HEK293 (cell line): ENCODE measurements at regions not wholly inside any gene's neighbourhood (a gene's known extent, or its start where the extent isn't known, plus 50 kb on each side); places are given as distances from the start of the nearest gene placed in this dataset.

Experiments
- CTCF ChIA-PET: fragments of 350-600 bp; formaldehyde crosslinking; extraction: SDS; loops from one replicate; lab custom pipeline; 2021; ENCODE audit warnings: antibody characterized with exemption; lab: Yijun Ruan, JAX
- POLR2A ChIA-PET: fragments of 300-600 bp; formaldehyde crosslinking; extraction: SDS; loops from one replicate; lab custom pipeline; 2020; ENCODE audit warnings: antibody characterized with exemption, inconsistent platforms; lab: Yijun Ruan, JAX
- H3K27ac ChIP-seq: fragments of 200-500 bp; sonication (Bioruptor generic); 2 replicates; pipeline ENCODE4 v1.5.1; 2014; ENCODE audit warnings: low read depth, low read length, control low read depth, inconsistent platforms; ENCODE audit errors: extremely low read depth
- H3K36me3 ChIP-seq, 2 experiments: fragments of 200-500 bp in 1 of 2; sonication (Bioruptor generic) in 1 of 2; 1 replicate in 1 of 2; 2 replicates in 1 of 2; pipeline ENCODE4 v1.5.1; 2014 to 2017; ENCODE audit warnings: inconsistent platforms in 2 of 2, low read length in 2 of 2; ENCODE audit not compliant: control insufficient read depth in 2 of 2, insufficient read depth in 1 of 2
- H3K4me1 ChIP-seq: fragments of 200-500 bp; sonication (Bioruptor generic); 2 replicates; pipeline ENCODE4 v1.5.1; 2014; ENCODE audit warnings: mild to moderate bottlenecking, low read length, inconsistent platforms; ENCODE audit not compliant: control insufficient read depth, insufficient read depth
- H3K4me3 ChIP-seq: 2 replicates; pipeline ENCODE4 v1.5.1; 2011; ENCODE audit warnings: low read depth, mild to moderate bottlenecking, control low read depth, low read length, moderate library complexity
- H3K9me3 ChIP-seq: fragments of 200-500 bp; sonication (Bioruptor generic); 2 replicates; pipeline ENCODE4 v1.5.1; 2014; ENCODE audit warnings: low read depth, low read length, inconsistent platforms; ENCODE audit not compliant: control insufficient read depth, insufficient read depth
- KLF8 ChIP-seq: fragments of 450-650 bp; formaldehyde crosslinking; IDR thresholded peaks from 2 replicates; pipeline ENCODE4 v1.5.1; 2016; ENCODE audit warnings: missing biosample characterization, missing genetic modification characterization
- REPIN1 ChIP-seq: fragments of 450-650 bp; formaldehyde crosslinking; IDR thresholded peaks from 2 replicates; pipeline ENCODE4 v1.5.1; 2017; ENCODE audit warnings: missing biosample characterization, missing genetic modification characterization, low read depth
- SALL2 ChIP-seq: fragments of 450-650 bp; formaldehyde crosslinking; IDR thresholded peaks from 2 replicates; pipeline ENCODE4 v1.5.0; 2017; ENCODE audit warnings: missing biosample characterization, mild to moderate bottlenecking, missing genetic modification characterization, borderline replicate concordance
- SP7 ChIP-seq: fragments of 450-650 bp; formaldehyde crosslinking; IDR thresholded peaks from 2 replicates; pipeline ENCODE4 v1.5.1; 2016; ENCODE audit warnings: missing biosample characterization, missing genetic modification characterization
- TRIM28 ChIP-seq: IDR thresholded peaks from 2 replicates; pipeline ENCODE4 v1.6.1; 2011; ENCODE audit warnings: low read length, control low read depth, borderline replicate concordance
- ZBTB1 ChIP-seq: fragments of 450-650 bp; formaldehyde crosslinking; IDR thresholded peaks from 2 replicates; pipeline ENCODE4 v1.5.1; 2016; ENCODE audit warnings: missing biosample characterization, missing genetic modification characterization
- ZFP69B ChIP-seq: fragments of 450-650 bp; formaldehyde crosslinking; IDR thresholded peaks from 2 replicates; pipeline ENCODE4 v1.5.1; 2016; ENCODE audit warnings: missing biosample characterization, missing genetic modification characterization
- ZNF112 ChIP-seq: fragments of 450-650 bp; formaldehyde crosslinking; IDR thresholded peaks from 2 replicates; pipeline ENCODE4 v1.5.0; 2017; ENCODE audit warnings: missing biosample characterization, missing genetic modification characterization
- ZNF133 ChIP-seq: fragments of 450-650 bp; formaldehyde crosslinking; IDR thresholded peaks from 2 replicates; pipeline ENCODE4 v1.5.1; 2016; ENCODE audit warnings: missing biosample characterization, missing genetic modification characterization
- ZNF175 ChIP-seq: fragments of 450-650 bp; formaldehyde crosslinking; IDR thresholded peaks from 2 replicates; pipeline ENCODE4 v1.5.1; 2016; ENCODE audit warnings: missing biosample characterization, missing genetic modification characterization
- ZNF221 ChIP-seq: fragments of 450-650 bp; formaldehyde crosslinking; IDR thresholded peaks from 2 replicates; pipeline ENCODE4 v1.5.1; 2017; ENCODE audit warnings: missing biosample characterization, missing genetic modification characterization, borderline replicate concordance
- ZNF266 ChIP-seq: fragments of 450-650 bp; formaldehyde crosslinking; IDR thresholded peaks from 2 replicates; pipeline ENCODE4 v1.5.1; 2016; ENCODE audit warnings: missing biosample characterization, missing genetic modification characterization, low read depth
- ZNF366 ChIP-seq: fragments of 450-650 bp; formaldehyde crosslinking; conservative IDR thresholded peaks from 2 replicates; pipeline ENCODE4 v1.5.1; 2016; ENCODE audit warnings: missing biosample characterization, missing genetic modification characterization
- ZNF501 ChIP-seq: fragments of 450-650 bp; formaldehyde crosslinking; IDR thresholded peaks from 2 replicates; pipeline ENCODE4 v1.5.1; 2016; ENCODE audit warnings: missing biosample characterization, missing genetic modification characterization
- ZNF521 ChIP-seq: fragments of 450-650 bp; formaldehyde crosslinking; IDR thresholded peaks from 2 replicates; pipeline ENCODE4 v1.5.1; 2017; ENCODE audit warnings: missing biosample characterization, mild to moderate bottlenecking, missing genetic modification characterization
- ZNF585B ChIP-seq: fragments of 450-650 bp; formaldehyde crosslinking; IDR thresholded peaks from 2 replicates; pipeline ENCODE4 v1.5.1; 2016; ENCODE audit warnings: missing biosample characterization, missing genetic modification characterization
- ZNF658 ChIP-seq: fragments of 450-650 bp; formaldehyde crosslinking; IDR thresholded peaks from 2 replicates; pipeline ENCODE4; 2016; ENCODE audit warnings: missing biosample characterization, missing genetic modification characterization
- ZNF660 ChIP-seq: fragments of 450-650 bp; IDR thresholded peaks from 2 replicates; pipeline ENCODE4 v1.5.1; 2018; ENCODE audit warnings: missing biosample characterization, mild to moderate bottlenecking, missing genetic modification characterization
- ZNF670 ChIP-seq: fragments of 450-650 bp; formaldehyde crosslinking; IDR thresholded peaks from 2 replicates; pipeline ENCODE4 v1.5.1; 2016; ENCODE audit warnings: missing biosample characterization, missing genetic modification characterization, low read depth
- ZNF76 ChIP-seq: fragments of 450-650 bp; formaldehyde crosslinking; IDR thresholded peaks from 2 replicates; pipeline ENCODE4; 2016; ENCODE audit warnings: low read depth, missing biosample characterization, missing genetic modification characterization, borderline replicate concordance
- TF ChIP-seq, protein P1 (sequence below): fragments of 450-650 bp; formaldehyde crosslinking; IDR thresholded peaks from 2 replicates; pipeline ENCODE4 v1.5.1; 2016; ENCODE audit warnings: missing biosample characterization, missing genetic modification characterization
- TF ChIP-seq, protein P2 (sequence below): fragments of 450-650 bp; formaldehyde crosslinking; IDR thresholded peaks from 2 replicates; pipeline ENCODE4 v1.5.1; 2016; ENCODE audit warnings: missing biosample characterization, missing genetic modification characterization
- TF ChIP-seq, protein P3 (sequence below): fragments of 450-650 bp; formaldehyde crosslinking; IDR thresholded peaks from 2 replicates; pipeline ENCODE4 v1.5.1; 2017; ENCODE audit warnings: missing biosample characterization, missing genetic modification characterization
- TF ChIP-seq, protein P4 (sequence below): fragments of 450-650 bp; formaldehyde crosslinking; IDR thresholded peaks from 2 replicates; pipeline ENCODE4 v1.5.1; 2016; ENCODE audit warnings: missing biosample characterization, missing genetic modification characterization
- TF ChIP-seq, protein P5 (sequence below): fragments of 450-650 bp; formaldehyde crosslinking; IDR thresholded peaks from 2 replicates; pipeline ENCODE4 v1.5.1; 2017; ENCODE audit warnings: missing biosample characterization, missing genetic modification characterization
- TF ChIP-seq, protein P6 (sequence below): fragments of 450-650 bp; formaldehyde crosslinking; IDR thresholded peaks from 2 replicates; pipeline ENCODE4 v1.5.1; 2016; ENCODE audit warnings: missing biosample characterization, missing genetic modification characterization

DNA sequence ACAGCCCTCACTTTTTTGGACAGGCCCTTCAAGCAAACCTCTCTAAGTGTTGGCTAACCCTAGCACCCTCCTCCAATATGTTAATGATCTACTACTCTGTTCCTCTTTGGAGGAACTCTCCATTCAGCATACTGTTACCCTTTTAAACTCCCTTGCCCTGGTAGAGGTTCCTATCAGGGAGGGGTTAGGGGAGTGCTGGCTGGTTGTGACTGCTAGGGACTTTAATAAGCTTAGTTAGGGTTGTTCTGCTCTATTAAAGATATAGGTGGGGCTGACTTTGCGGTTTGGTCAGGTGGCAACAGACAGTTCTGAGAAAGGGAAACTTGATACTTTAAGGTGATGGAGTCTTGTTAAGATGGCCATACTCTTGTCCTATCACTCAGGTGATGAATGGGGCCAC, 301.5 kb upstream of the FBXO33 start (continued):
- TF ChIP-seq, protein P1, sequence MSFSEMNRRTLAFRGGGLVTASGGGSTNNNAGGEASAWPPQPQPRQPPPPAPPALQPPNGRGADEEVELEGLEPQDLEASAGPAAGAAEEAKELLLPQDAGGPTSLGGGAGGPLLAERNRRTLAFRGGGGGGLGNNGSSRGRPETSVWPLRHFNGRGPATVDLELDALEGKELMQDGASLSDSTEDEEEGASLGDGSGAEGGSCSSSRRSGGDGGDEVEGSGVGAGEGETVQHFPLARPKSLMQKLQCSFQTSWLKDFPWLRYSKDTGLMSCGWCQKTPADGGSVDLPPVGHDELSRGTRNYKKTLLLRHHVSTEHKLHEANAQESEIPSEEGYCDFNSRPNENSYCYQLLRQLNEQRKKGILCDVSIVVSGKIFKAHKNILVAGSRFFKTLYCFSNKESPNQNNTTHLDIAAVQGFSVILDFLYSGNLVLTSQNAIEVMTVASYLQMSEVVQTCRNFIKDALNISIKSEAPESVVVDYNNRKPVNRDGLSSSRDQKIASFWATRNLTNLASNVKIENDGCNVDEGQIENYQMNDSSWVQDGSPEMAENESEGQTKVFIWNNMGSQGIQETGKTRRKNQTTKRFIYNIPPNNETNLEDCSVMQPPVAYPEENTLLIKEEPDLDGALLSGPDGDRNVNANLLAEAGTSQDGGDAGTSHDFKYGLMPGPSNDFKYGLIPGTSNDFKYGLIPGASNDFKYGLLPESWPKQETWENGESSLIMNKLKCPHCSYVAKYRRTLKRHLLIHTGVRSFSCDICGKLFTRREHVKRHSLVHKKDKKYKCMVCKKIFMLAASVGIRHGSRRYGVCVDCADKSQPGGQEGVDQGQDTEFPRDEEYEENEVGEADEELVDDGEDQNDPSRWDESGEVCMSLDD (tag by site-specific recombination) = no peak
- TF ChIP-seq ZFP69B (tag by site-specific recombination) (no peak), SALL2 (tag by site-specific recombination) (no peak), ZNF221 (tag by site-specific recombination) (no peak), TRIM28 (no peak), SP7 (tag by site-specific recombination) (no peak), ZNF660 (tag by site-specific recombination) (no peak), ZNF76 (tag by site-specific recombination) (no peak), ZNF112 (tag by site-specific recombination) (no peak)
- TF ChIP-seq, protein P2, sequence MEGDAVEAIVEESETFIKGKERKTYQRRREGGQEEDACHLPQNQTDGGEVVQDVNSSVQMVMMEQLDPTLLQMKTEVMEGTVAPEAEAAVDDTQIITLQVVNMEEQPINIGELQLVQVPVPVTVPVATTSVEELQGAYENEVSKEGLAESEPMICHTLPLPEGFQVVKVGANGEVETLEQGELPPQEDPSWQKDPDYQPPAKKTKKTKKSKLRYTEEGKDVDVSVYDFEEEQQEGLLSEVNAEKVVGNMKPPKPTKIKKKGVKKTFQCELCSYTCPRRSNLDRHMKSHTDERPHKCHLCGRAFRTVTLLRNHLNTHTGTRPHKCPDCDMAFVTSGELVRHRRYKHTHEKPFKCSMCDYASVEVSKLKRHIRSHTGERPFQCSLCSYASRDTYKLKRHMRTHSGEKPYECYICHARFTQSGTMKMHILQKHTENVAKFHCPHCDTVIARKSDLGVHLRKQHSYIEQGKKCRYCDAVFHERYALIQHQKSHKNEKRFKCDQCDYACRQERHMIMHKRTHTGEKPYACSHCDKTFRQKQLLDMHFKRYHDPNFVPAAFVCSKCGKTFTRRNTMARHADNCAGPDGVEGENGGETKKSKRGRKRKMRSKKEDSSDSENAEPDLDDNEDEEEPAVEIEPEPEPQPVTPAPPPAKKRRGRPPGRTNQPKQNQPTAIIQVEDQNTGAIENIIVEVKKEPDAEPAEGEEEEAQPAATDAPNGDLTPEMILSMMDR (tag by site-specific recombination) = no peak
- TF ChIP-seq, protein P3, sequence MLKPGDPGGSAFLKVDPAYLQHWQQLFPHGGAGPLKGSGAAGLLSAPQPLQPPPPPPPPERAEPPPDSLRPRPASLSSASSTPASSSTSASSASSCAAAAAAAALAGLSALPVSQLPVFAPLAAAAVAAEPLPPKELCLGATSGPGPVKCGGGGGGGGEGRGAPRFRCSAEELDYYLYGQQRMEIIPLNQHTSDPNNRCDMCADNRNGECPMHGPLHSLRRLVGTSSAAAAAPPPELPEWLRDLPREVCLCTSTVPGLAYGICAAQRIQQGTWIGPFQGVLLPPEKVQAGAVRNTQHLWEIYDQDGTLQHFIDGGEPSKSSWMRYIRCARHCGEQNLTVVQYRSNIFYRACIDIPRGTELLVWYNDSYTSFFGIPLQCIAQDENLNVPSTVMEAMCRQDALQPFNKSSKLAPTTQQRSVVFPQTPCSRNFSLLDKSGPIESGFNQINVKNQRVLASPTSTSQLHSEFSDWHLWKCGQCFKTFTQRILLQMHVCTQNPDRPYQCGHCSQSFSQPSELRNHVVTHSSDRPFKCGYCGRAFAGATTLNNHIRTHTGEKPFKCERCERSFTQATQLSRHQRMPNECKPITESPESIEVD (tag by site-specific recombination) = no peak
- TF ChIP-seq, protein P4, sequence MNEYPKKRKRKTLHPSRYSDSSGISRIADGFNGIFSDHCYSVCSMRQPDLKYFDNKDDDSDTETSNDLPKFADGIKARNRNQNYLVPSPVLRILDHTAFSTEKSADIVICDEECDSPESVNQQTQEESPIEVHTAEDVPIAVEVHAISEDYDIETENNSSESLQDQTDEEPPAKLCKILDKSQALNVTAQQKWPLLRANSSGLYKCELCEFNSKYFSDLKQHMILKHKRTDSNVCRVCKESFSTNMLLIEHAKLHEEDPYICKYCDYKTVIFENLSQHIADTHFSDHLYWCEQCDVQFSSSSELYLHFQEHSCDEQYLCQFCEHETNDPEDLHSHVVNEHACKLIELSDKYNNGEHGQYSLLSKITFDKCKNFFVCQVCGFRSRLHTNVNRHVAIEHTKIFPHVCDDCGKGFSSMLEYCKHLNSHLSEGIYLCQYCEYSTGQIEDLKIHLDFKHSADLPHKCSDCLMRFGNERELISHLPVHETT (tag by site-specific recombination) = no peak

DNA sequence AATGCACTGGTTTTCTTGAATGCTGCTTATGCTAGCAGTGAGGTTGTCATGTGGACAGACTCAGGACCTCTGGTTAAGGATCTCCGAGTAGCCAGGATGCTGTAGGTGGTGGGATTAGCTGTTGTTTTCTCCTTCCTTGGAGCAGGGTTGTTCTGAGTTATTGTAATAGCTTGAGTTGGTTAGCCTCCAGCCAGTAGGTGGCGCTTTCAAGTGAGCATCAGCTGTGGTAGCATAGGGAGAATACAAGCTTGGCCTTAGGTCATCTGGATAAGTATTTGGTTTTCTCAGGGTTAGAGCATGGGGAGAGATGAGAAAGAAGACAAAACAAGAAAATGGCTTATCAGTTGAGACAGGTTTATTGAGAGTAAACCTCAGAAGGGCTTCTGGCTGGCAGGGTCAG, 299.7 kb upstream of the FBXO33 start:
- Histone ChIP-seq H3K4me1 (no peaks in the 10 kb centered on the region), H3K4me3 (no peak overlapping the region), H3K9me3 (no peaks in the 10 kb centered on the region), H3K36me3 (no peaks in the 10 kb centered on the region), H3K27ac (no peak overlapping the region)
- POLR2A ChIA-PET = no interaction called here
- no peak for TF ChIP-seq ZNF133 (tag by site-specific recombination)
- TF ChIP-seq ZNF670 (tag by site-specific recombination) = no peak
- TF ChIP-seq ZNF175 (tag by site-specific recombination) = no peak
- TF ChIP-seq TRIM28 = no peak
- TF ChIP-seq SP7 (tag by site-specific recombination) = no peak
- TF ChIP-seq ZNF501 (tag by site-specific recombination) = no peak
- no peak for TF ChIP-seq KLF8 (tag by site-specific recombination)
- no peak for TF ChIP-seq ZNF658 (tag by site-specific recombination)
- TF ChIP-seq ZNF266 (tag by site-specific recombination) = no peak
- TF ChIP-seq ZBTB1 (tag by site-specific recombination) = no peak
- TF ChIP-seq REPIN1 (tag by site-specific recombination) = no peak
- no peak for TF ChIP-seq ZFP69B (tag by site-specific recombination)
- TF ChIP-seq ZNF585B (tag by site-specific recombination) = no peak
- TF ChIP-seq, protein P5, sequence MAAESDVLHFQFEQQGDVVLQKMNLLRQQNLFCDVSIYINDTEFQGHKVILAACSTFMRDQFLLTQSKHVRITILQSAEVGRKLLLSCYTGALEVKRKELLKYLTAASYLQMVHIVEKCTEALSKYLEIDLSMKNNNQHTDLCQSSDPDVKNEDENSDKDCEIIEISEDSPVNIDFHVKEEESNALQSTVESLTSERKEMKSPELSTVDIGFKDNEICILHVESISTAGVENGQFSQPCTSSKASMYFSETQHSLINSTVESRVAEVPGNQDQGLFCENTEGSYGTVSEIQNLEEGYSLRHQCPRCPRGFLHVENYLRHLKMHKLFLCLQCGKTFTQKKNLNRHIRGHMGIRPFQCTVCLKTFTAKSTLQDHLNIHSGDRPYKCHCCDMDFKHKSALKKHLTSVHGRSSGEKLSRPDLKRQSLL = no peak
- TF ChIP-seq ZNF366 (tag by site-specific recombination) = no peak
- no peak for TF ChIP-seq ZNF521 (tag by site-specific recombination)
- TF ChIP-seq, protein P6, sequence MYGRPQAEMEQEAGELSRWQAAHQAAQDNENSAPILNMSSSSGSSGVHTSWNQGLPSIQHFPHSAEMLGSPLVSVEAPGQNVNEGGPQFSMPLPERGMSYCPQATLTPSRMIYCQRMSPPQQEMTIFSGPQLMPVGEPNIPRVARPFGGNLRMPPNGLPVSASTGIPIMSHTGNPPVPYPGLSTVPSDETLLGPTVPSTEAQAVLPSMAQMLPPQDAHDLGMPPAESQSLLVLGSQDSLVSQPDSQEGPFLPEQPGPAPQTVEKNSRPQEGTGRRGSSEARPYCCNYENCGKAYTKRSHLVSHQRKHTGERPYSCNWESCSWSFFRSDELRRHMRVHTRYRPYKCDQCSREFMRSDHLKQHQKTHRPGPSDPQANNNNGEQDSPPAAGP (tag by site-specific recombination) = no peak
- CTCF ChIA-PET = interaction anchor here (0.5 to 1.0 kb wide), 5 partner anchors 17 to 265 kb away, joined by 3 to 4 read pairs (median 3); no protein-coding TSS in a partner anchor
